ENCODE measurements at regions not wholly inside any gene's neighbourhood (a gene's known extent, or its start where the extent isn't known, plus 50 kb on each side); places are given as distances from the start of the nearest gene placed in this dataset.

DNA sequence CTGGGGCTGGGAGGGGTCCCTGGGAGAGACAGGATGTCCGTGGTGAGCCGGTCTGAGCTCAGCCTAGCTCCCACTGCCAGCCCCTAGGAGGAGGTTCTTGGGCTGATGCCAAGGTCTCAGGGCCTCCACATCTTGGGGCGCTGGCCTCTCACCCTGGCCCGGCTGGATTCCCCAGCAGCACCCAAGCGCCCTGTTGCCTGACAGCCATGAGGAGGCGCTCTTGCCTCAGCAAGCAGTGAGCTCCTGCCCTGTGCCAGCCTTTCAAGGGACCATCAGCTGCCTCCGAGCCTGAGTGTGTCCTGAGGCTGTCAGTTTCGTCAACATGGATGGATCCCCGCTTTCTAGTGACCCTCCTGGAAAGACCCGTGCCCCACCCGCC, 234.9 kb upstream of the CIBAR2 start:
- no peaks in the 10 kb centered on the region for H3K9me3 ChIP-seq (ENCODE audit: insufficient read depth, low read depth, low read length)
- no peaks in the 10 kb centered on the region for H3K4me1 ChIP-seq (ENCODE audit: insufficient read depth, low read length, poor library complexity, severe bottlenecking)
- no peaks in the 10 kb centered on the region for H3K27me3 ChIP-seq (ENCODE audit: insufficient read depth, low read length, poor library complexity, severe bottlenecking)
- H3F3A ChIP-seq (ENCODE audit: low read depth) = no peaks in the 10 kb centered on the region
- H3K4me2 ChIP-seq (ENCODE audit: low read depth, low read length, poor library complexity, severe bottlenecking) = no peak overlapping the region
- TF ChIP-seq, protein P1, sequence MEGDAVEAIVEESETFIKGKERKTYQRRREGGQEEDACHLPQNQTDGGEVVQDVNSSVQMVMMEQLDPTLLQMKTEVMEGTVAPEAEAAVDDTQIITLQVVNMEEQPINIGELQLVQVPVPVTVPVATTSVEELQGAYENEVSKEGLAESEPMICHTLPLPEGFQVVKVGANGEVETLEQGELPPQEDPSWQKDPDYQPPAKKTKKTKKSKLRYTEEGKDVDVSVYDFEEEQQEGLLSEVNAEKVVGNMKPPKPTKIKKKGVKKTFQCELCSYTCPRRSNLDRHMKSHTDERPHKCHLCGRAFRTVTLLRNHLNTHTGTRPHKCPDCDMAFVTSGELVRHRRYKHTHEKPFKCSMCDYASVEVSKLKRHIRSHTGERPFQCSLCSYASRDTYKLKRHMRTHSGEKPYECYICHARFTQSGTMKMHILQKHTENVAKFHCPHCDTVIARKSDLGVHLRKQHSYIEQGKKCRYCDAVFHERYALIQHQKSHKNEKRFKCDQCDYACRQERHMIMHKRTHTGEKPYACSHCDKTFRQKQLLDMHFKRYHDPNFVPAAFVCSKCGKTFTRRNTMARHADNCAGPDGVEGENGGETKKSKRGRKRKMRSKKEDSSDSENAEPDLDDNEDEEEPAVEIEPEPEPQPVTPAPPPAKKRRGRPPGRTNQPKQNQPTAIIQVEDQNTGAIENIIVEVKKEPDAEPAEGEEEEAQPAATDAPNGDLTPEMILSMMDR (conservative IDR thresholded peaks at IDR 0.05; ENCODE audit: low read length) = peak; percentile 60
- no peak for TF ChIP-seq EZH2phosphoT487 (IDR thresholded peaks at IDR 0.05; ENCODE audit: borderline replicate concordance)
- H3K9ac ChIP-seq (ENCODE audit: low read depth, low read length, poor library complexity, severe bottlenecking) = no peak overlapping the region
- H3K9me2 ChIP-seq (replicated peaks; ENCODE audit: low read depth, low read length) = no peaks in the 10 kb centered on the region
- H3K4me3 ChIP-seq (ENCODE audit: low read length, poor library complexity, severe bottlenecking) = no peak overlapping the region
- no peaks in the 10 kb centered on the region for H4K20me1 ChIP-seq (ENCODE audit: insufficient read depth, low read length, poor library complexity, severe bottlenecking)
- H3K36me3 ChIP-seq (ENCODE audit: insufficient read depth, low read length) = no peaks in the 10 kb centered on the region
- no peak overlapping the region for H2AFZ ChIP-seq (ENCODE audit: low read length)
- no peaks in the 10 kb centered on the region for H3K79me2 ChIP-seq (ENCODE audit: insufficient read depth, low read length)

DNA sequence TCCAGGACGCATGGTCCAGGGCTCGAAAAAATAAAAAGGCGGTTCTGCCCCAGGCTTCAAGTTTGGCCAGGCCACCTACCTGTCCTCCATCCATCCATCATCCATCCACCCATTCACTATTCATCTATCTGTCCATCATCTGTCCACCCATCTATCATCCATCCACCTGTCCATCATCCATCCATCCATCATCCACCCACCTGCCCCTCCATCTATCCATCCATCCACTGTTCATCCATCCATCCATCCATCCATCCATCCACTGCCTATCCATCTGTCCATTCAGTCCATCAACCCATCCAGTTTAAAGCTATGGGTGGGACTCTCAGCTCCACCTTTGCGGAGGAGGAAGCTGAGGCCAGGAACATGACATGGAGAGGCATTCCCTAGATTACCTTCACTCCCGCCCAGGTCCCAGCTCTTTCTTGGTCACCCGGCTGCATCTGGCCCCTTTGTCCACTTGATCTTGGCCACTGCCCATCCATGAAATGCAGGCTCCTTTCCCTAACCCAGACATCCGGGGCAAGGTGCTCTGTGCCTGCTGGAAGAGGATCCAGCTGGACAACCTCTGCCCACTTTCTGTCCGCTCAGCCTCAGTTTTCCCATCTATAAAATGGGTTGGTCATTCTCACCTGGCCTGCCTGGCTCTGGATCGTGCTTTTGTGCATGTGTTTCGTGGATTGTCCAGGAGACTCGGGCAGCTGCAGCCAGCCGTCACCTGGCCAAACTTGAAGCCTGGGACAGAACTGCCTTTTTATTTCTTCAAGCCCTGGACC, 236.0 kb upstream of the CIBAR2 start:
- Histone ChIP-seq H3K36me3 (ENCODE audit: insufficient read depth, low read length) (no peaks in the 10 kb centered on the region), H3K9me2 (replicated peaks; ENCODE audit: low read depth, low read length) (no peaks in the 10 kb centered on the region), H3K9ac (ENCODE audit: low read depth, low read length, poor library complexity, severe bottlenecking) (no peak overlapping the region), H3K27me3 (ENCODE audit: insufficient read depth, low read length, poor library complexity, severe bottlenecking) (no peaks in the 10 kb centered on the region), H3K4me2 (ENCODE audit: low read depth, low read length, poor library complexity, severe bottlenecking) (no peak overlapping the region), H4K20me1 (ENCODE audit: insufficient read depth, low read length, poor library complexity, severe bottlenecking) (no peaks in the 10 kb centered on the region), H3K4me1 (ENCODE audit: insufficient read depth, low read length, poor library complexity, severe bottlenecking) (no peaks in the 10 kb centered on the region), H2AFZ (ENCODE audit: low read length) (no peak overlapping the region), H3K4me3 (ENCODE audit: low read length, poor library complexity, severe bottlenecking) (no peak overlapping the region), H3K79me2 (ENCODE audit: insufficient read depth, low read length) (no peaks in the 10 kb centered on the region), H3F3A (ENCODE audit: low read depth) (no peaks in the 10 kb centered on the region), H3K9me3 (ENCODE audit: insufficient read depth, low read depth, low read length) (no peaks in the 10 kb centered on the region)
- TF ChIP-seq, protein P1 (conservative IDR thresholded peaks at IDR 0.05; ENCODE audit: low read length) = no peak
- TF ChIP-seq EZH2phosphoT487 (IDR thresholded peaks at IDR 0.05; ENCODE audit: borderline replicate concordance) = no peak

DNA sequence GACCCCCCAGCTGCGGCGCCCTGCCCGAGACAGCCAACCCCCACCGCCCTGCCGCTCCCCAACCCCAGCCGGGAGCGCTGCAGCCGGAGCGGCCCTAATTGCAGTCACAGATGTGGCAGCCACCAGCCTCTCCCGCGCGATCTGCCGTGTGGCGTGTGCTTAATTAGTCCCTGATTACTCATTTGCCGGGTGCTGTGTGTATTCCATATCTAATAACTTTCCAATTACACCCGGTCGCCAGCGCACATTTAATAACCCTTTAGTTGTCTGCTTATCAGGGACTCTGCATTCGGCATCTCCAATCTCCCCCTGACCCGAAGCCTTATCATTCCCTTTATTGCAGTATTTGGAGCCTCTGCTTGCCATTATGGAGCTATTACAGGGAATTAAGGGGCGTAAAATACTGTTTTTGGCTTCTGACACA, 236.7 kb upstream of the CIBAR2 start:
- H4K20me1 ChIP-seq (ENCODE audit: insufficient read depth, low read length, poor library complexity, severe bottlenecking) = no peaks in the 10 kb centered on the region
- no peaks in the 10 kb centered on the region for H3K36me3 ChIP-seq (ENCODE audit: insufficient read depth, low read length)
- no peaks in the 10 kb centered on the region for H3K9me3 ChIP-seq (ENCODE audit: insufficient read depth, low read depth, low read length)
- H3F3A ChIP-seq (ENCODE audit: low read depth) = no peaks in the 10 kb centered on the region
- no peaks in the 10 kb centered on the region for H3K27me3 ChIP-seq (ENCODE audit: insufficient read depth, low read length, poor library complexity, severe bottlenecking)
- no peak overlapping the region for H2AFZ ChIP-seq (ENCODE audit: low read length)
- TF ChIP-seq EZH2phosphoT487 (IDR thresholded peaks at IDR 0.05; ENCODE audit: borderline replicate concordance) = no peak
- TF ChIP-seq, protein P1 (conservative IDR thresholded peaks at IDR 0.05; ENCODE audit: low read length) = no peak
- H3K4me2 ChIP-seq (ENCODE audit: low read depth, low read length, poor library complexity, severe bottlenecking) = no peak overlapping the region
- no peaks in the 10 kb centered on the region for H3K4me1 ChIP-seq (ENCODE audit: insufficient read depth, low read length, poor library complexity, severe bottlenecking)
- H3K9ac ChIP-seq (ENCODE audit: low read depth, low read length, poor library complexity, severe bottlenecking) = no peak overlapping the region
- H3K4me3 ChIP-seq (ENCODE audit: low read length, poor library complexity, severe bottlenecking) = no peak overlapping the region
- H3K79me2 ChIP-seq (ENCODE audit: insufficient read depth, low read length) = no peaks in the 10 kb centered on the region
- H3K9me2 ChIP-seq (replicated peaks; ENCODE audit: low read depth, low read length) = no peaks in the 10 kb centered on the region

All from Loucy (cell line).